ENCODE measurements at regions not wholly inside any gene's neighbourhood (a gene's known extent, or its start where the extent isn't known, plus 50 kb on each side); places are given as distances from the start of the nearest gene placed in this dataset.

GRCh38 chr2:155412598-155412997, 714.1 kb downstream of the KCNJ3 start:
- TF ChIP-seq CTCF (IDR thresholded peaks at IDR 0.05; ENCODE audit: control insufficient read depth, extremely low read depth, insufficient read depth) = no peak
- no peak overlapping the region for H3K4me3 ChIP-seq (ENCODE audit: low read depth, low read length)
- no peak for DNase-seq (ENCODE audit: low read depth)

GRCh38 chr2:155404433-155405002, 706.0 kb downstream of the KCNJ3 start:
- TF ChIP-seq CTCF (IDR thresholded peaks at IDR 0.05; ENCODE audit: control insufficient read depth, extremely low read depth, insufficient read depth) = no peak
- H3K4me3 ChIP-seq (ENCODE audit: low read depth, low read length) = no peak overlapping the region
- no peak for DNase-seq (ENCODE audit: low read depth)

GRCh38 chr2:155393406-155393805, 694.9 kb downstream of the KCNJ3 start:
- no peak for TF ChIP-seq CTCF (IDR thresholded peaks at IDR 0.05; ENCODE audit: control insufficient read depth, extremely low read depth, insufficient read depth)
- DNase-seq (ENCODE audit: low read depth) = peak; percentile 73
- H3K4me3 ChIP-seq (ENCODE audit: low read depth, low read length) = no peak overlapping the region

- DNase-seq (ENCODE audit: low read depth) = no peak
- TF ChIP-seq CTCF (IDR thresholded peaks at IDR 0.05; ENCODE audit: control insufficient read depth, extremely low read depth, insufficient read depth) = no peak
- no peak overlapping the region for H3K4me3 ChIP-seq (ENCODE audit: low read depth, low read length)
Measured at GRCh38 chr2:155391613-155392130, 693.2 kb downstream of the KCNJ3 start.

- H3K4me3 ChIP-seq (ENCODE audit: low read depth, low read length) = no peak overlapping the region
- no peak for TF ChIP-seq CTCF (IDR thresholded peaks at IDR 0.05; ENCODE audit: control insufficient read depth, extremely low read depth, insufficient read depth)
- DNase-seq (ENCODE audit: low read depth) = no peak
Measured at GRCh38 chr2:155389224-155389623, 690.7 kb downstream of the KCNJ3 start.

- TF ChIP-seq CTCF (IDR thresholded peaks at IDR 0.05; ENCODE audit: control insufficient read depth, extremely low read depth, insufficient read depth) = no peak
- DNase-seq (ENCODE audit: low read depth) = no peak
- no peak overlapping the region for H3K4me3 ChIP-seq (ENCODE audit: low read depth, low read length)
Measured at GRCh38 chr2:155384555-155385123, 686.1 kb downstream of the KCNJ3 start.

GRCh38 chr2:155382776-155383175, 684.3 kb downstream of the KCNJ3 start:
- H3K4me3 ChIP-seq (ENCODE audit: low read depth, low read length) = no peak overlapping the region
- no peak for TF ChIP-seq CTCF (IDR thresholded peaks at IDR 0.05; ENCODE audit: control insufficient read depth, extremely low read depth, insufficient read depth)
- DNase-seq (ENCODE audit: low read depth) = no peak

Data from LNCaP clone FGC (cell line).